Neural progenitor cell (in vitro differentiated cells): ENCODE measurements at regions not wholly inside any gene's neighbourhood (a gene's known extent, or its start where the extent isn't known, plus 50 kb on each side); places are given as distances from the start of the nearest gene placed in this dataset.

ENCODE experiments used
- DNase-seq: peaks from one replicate; pipeline ENCODE4 v3.0.0-alpha.2; 2016; ENCODE audit warnings: low spot score
- H2AFZ ChIP-seq: fragments of 200-600 bp; sonication (generic); replicated peaks from 2 replicates; pipeline ENCODE4 v1.6.1; 2016; ENCODE audit warnings: antibody characterized with exemption
- H3F3A ChIP-seq: fragments of 200-600 bp; sonication (generic); 2 replicates; pipeline ENCODE4 v1.6.1; 2016; ENCODE audit warnings: antibody characterized with exemption, low read depth
- H3K27ac ChIP-seq: fragments of 200-600 bp; sonication (generic); 2 replicates; pipeline ENCODE4 v1.5.1; 2016; ENCODE audit warnings: mild to moderate bottlenecking
- H3K27me3 ChIP-seq: fragments of 200-600 bp; sonication (generic); 2 replicates; pipeline ENCODE4 v1.6.1; 2016; ENCODE audit warnings: mild to moderate bottlenecking, moderate library complexity
- H3K36me3 ChIP-seq: fragments of 200-600 bp; sonication (generic); 2 replicates; pipeline ENCODE4 v1.5.1; 2016
- H3K4me1 ChIP-seq: fragments of 200-600 bp; sonication (generic); 2 replicates; pipeline ENCODE4 v1.6.1; 2016; ENCODE audit warnings: mixed run types
- H3K4me2 ChIP-seq: fragments of 200-600 bp; sonication (generic); 2 replicates; pipeline ENCODE4 v1.6.1; 2016
- H3K4me3 ChIP-seq: fragments of 200-600 bp; sonication (generic); 2 replicates; pipeline ENCODE4 v1.5.1; 2016
- H3K79me2 ChIP-seq: fragments of 200-600 bp; sonication (generic); 2 replicates; pipeline ENCODE4 v1.6.1; 2016; ENCODE audit warnings: low read depth
- H3K9ac ChIP-seq: fragments of 200-600 bp; sonication (generic); 2 replicates; pipeline ENCODE4 v1.6.1; 2016
- H3K9me3 ChIP-seq: fragments of 200-600 bp; sonication (generic); 2 replicates; pipeline ENCODE4 v1.5.1; 2016; ENCODE audit warnings: low read depth
- H4K20me1 ChIP-seq: fragments of 200-600 bp; sonication (generic); 2 replicates; pipeline ENCODE4 v1.6.1; 2016; ENCODE audit warnings: low read depth
- H3K27ac Mint-ChIP-seq: 3 replicates; pipeline ENCODE4 v1.8.0; 2021; ENCODE audit warnings: mixed read lengths
- H3K27me3 Mint-ChIP-seq: 2 replicates; pipeline ENCODE4 v1.8.0; 2022; ENCODE audit warnings: low read depth, mild to moderate bottlenecking, inconsistent platforms, moderate library complexity, mixed read lengths; ENCODE audit not compliant: insufficient read depth
- H3K36me3 Mint-ChIP-seq: 3 replicates; pipeline ENCODE4 v1.8.0; 2021; ENCODE audit warnings: mixed read lengths
- H3K4me1 Mint-ChIP-seq: 3 replicates; pipeline ENCODE4 v1.8.0; 2021; ENCODE audit warnings: mixed read lengths
- H3K4me3 Mint-ChIP-seq: 3 replicates; pipeline ENCODE4 v1.8.0; 2021; ENCODE audit warnings: mild to moderate bottlenecking, moderate library complexity, mixed read lengths
- H3K9me3 Mint-ChIP-seq: 3 replicates; pipeline ENCODE4 v1.8.0; 2020; ENCODE audit warnings: mixed read lengths
- EZH2 ChIP-seq: fragments of 200-600 bp; sonication (generic); IDR thresholded peaks from 2 replicates; pipeline ENCODE4 v1.6.1; 2017; ENCODE audit warnings: antibody characterized with exemption, mild to moderate bottlenecking, moderate library complexity
- EZH2phosphoT487 ChIP-seq: fragments of 200-600 bp; sonication (generic); IDR thresholded peaks from 2 replicates; pipeline ENCODE4 v1.6.1; 2017; ENCODE audit warnings: antibody characterized with exemption
- TF ChIP-seq, protein P1 (sequence below): fragments of 200-600 bp; sonication (generic); IDR thresholded peaks from 2 replicates; pipeline ENCODE4 v1.5.1; 2017; ENCODE audit warnings: antibody characterized with exemption, mild to moderate bottlenecking

DNA sequence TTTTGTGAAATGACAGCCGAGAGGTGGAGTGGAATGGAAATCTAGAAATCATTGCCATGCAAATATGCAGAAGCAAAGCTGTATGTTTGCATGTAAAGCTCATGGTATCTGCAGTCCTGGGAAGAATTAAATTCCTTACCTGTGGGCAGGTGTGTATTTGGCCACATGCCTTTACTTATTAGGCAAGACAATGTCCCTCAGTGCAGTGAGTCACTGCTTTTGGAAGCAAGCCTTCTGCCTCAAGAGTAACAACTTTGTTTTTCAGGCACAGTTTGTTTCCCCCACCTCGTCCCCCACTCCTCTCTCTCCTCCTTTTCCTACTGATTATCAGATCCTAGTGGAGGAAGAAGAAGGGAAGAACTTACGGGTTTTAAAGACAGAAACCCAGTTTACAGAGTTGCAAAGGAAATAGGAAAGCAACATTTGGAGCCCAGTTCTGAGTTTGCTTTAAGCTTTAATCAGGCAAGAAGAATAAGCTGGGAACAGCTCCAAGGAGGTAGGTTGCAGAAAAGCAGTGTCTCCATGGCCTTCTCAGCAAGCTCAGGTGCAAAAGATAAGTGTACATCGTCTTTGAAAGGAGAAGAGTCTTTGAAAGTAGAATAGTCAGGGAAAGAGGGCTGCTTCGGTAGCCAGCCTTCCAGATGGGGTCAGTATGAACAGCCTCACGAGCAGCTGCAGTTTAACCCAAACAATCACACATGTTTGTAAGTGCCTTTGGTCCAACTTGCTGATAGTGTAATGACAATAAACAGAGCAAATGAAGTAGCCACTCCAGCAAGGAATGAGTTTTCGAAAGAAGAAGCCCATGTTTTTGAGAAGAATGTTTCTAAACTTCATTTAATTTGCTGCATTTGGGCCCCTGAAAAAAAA is 190.1 kb downstream of the KLF5 start:
- Mint-ChIP-seq H3K4me1 (peaks cover 6% of the 10 kb centered on the region), H3K4me3 (no peak overlapping the region), H3K9me3 (no peaks in the 10 kb centered on the region), H3K36me3 (no peaks in the 10 kb centered on the region), H3K27ac (no peak overlapping the region), H3K27me3 (peaks cover 2% of the 10 kb centered on the region)
- no peaks in the 10 kb centered on the region for H3K79me2 ChIP-seq
- H3K36me3 ChIP-seq, result no peaks in the 10 kb centered on the region
- no peak overlapping the region for H3K27ac ChIP-seq
- peak overlapping the region; percentile 97 for H2AFZ ChIP-seq
- H3K4me1 ChIP-seq, result peaks cover 18% of the 10 kb centered on the region
- DNase-seq, result no peak
- H3K27me3 ChIP-seq, result no peaks in the 10 kb centered on the region
- no peaks in the 10 kb centered on the region for H4K20me1 ChIP-seq
- H3K9me3 ChIP-seq, result no peaks in the 10 kb centered on the region
- H3K9ac ChIP-seq, result no peak overlapping the region
- no peak overlapping the region for H3K4me2 ChIP-seq
- no peaks in the 10 kb centered on the region for H3F3A ChIP-seq
- H3K4me3 ChIP-seq, result no peak overlapping the region
- TF ChIP-seq EZH2phosphoT487 (no peak), EZH2 (no peak)
- TF ChIP-seq, protein P1, sequence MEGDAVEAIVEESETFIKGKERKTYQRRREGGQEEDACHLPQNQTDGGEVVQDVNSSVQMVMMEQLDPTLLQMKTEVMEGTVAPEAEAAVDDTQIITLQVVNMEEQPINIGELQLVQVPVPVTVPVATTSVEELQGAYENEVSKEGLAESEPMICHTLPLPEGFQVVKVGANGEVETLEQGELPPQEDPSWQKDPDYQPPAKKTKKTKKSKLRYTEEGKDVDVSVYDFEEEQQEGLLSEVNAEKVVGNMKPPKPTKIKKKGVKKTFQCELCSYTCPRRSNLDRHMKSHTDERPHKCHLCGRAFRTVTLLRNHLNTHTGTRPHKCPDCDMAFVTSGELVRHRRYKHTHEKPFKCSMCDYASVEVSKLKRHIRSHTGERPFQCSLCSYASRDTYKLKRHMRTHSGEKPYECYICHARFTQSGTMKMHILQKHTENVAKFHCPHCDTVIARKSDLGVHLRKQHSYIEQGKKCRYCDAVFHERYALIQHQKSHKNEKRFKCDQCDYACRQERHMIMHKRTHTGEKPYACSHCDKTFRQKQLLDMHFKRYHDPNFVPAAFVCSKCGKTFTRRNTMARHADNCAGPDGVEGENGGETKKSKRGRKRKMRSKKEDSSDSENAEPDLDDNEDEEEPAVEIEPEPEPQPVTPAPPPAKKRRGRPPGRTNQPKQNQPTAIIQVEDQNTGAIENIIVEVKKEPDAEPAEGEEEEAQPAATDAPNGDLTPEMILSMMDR, result no peak

DNA sequence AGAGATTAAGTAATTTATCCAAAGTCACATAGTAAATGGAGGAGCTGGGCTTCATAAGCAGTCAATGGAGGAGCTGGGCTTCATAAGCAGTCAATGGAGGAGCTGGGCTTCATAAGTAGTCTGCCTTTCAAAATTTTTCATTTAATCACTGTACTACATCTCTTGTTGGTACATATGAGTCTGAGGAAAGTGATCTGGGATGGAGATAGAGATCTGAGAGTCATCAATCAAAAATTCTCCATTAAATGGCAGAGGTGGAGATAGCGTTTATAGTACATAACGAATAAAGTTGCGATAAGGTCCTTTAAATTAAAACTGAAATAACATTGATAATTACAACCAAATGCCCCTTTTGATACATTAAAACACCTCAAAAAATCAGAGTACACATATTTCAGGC is 189.3 kb downstream of the KLF5 start:
- H3K4me1 Mint-ChIP-seq, result peaks cover 6% of the 10 kb centered on the region

DNA sequence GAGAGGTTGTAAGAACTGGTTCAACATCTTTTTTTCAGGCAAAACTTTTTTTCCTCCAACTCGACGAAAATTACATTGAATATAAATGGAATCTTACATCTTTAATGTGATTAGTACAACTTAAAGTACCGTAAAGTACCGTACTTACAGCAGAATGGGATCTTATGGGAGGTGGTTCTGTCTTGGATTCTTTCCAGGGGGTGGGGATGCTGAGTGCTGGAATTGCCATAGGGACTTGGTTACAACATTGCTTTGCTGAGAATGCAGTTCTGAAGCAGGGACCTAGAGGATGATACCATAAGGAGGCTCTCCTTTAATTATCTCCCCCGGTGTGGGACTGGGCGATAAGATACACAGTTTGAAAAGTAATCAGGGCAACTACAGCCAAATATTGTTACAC is 186.4 kb downstream of the KLF5 start:
- Histone ChIP-seq H3K79me2 (no peaks in the 10 kb centered on the region), H3K4me1 (peaks cover 4% of the 10 kb centered on the region), H2AFZ (no peak overlapping the region), H4K20me1 (no peaks in the 10 kb centered on the region), H3K27me3 (no peaks in the 10 kb centered on the region), H3K4me3 (no peak overlapping the region), H3F3A (no peaks in the 10 kb centered on the region), H3K27ac (no peak overlapping the region), H3K4me2 (no peak overlapping the region), H3K9ac (no peak overlapping the region), H3K9me3 (no peaks in the 10 kb centered on the region), H3K36me3 (no peaks in the 10 kb centered on the region)
- DNase-seq, result no peak
- TF ChIP-seq, protein P1, result no peak
- TF ChIP-seq EZH2 (no peak), EZH2phosphoT487 (no peak)
- Mint-ChIP-seq H3K36me3 (no peaks in the 10 kb centered on the region), H3K9me3 (no peaks in the 10 kb centered on the region), H3K4me1 (no peaks in the 10 kb centered on the region), H3K4me3 (no peak overlapping the region), H3K27ac (no peak overlapping the region), H3K27me3 (peaks cover 2% of the 10 kb centered on the region)

More for the DNA sequence above, 189.3 kb downstream of the KLF5 start:
- H3K27me3 ChIP-seq, result no peaks in the 10 kb centered on the region
- no peak overlapping the region for H3K9ac ChIP-seq
- H3K79me2 ChIP-seq, result no peaks in the 10 kb centered on the region
- no peak overlapping the region for H3K27ac ChIP-seq
- no peaks in the 10 kb centered on the region for H3K9me3 ChIP-seq
- Mint-ChIP-seq H3K27me3 (peaks cover 2% of the 10 kb centered on the region), H3K27ac (no peak overlapping the region), H3K36me3 (no peaks in the 10 kb centered on the region), H3K9me3 (no peaks in the 10 kb centered on the region), H3K4me3 (no peak overlapping the region)
- H3K36me3 ChIP-seq, result no peaks in the 10 kb centered on the region
- TF ChIP-seq EZH2 (no peak), EZH2phosphoT487 (no peak)
- TF ChIP-seq, protein P1, result no peak
- no peaks in the 10 kb centered on the region for H4K20me1 ChIP-seq
- peaks cover 18% of the 10 kb centered on the region for H3K4me1 ChIP-seq
- no peak overlapping the region for H2AFZ ChIP-seq
- no peak overlapping the region for H3K4me2 ChIP-seq
- no peak overlapping the region for H3K4me3 ChIP-seq
- no peak for DNase-seq
- H3F3A ChIP-seq, result no peaks in the 10 kb centered on the region
